Transverse colon (tissue), 4 donors: ENCODE measurements at regions not wholly inside any gene's neighbourhood (a gene's known extent, or its start where the extent isn't known, plus 50 kb on each side); places are given as distances from the start of the nearest gene placed in this dataset.
"Not testable (repeated sequence)": the region's sequence is repeated elsewhere in the genome, so short reads cannot be mapped to it uniquely, and the experiment has no call there.

Experiments used
- DNase-seq: peaks from one replicate; pipeline ENCODE4 v3.0.0-alpha.2; 2019
- H3K27ac ChIP-seq, 4 donors: fragments of 200-600 bp; sonication (generic); 2 replicates each; pipeline ENCODE4 v1.5.1; 2016 to 2018; ENCODE audit warnings: inconsistent platforms in 4 of 4
- H3K27me3 ChIP-seq: fragments of 200-600 bp; sonication (generic); 2 replicates; pipeline ENCODE4 v1.5.1; 2017; ENCODE audit warnings: inconsistent platforms
- H3K36me3 ChIP-seq, 4 donors: fragments of 200-600 bp; sonication (generic); 2 replicates each; pipeline ENCODE4 v1.5.1; 2017 to 2019; ENCODE audit warnings: inconsistent platforms in 4 of 4
- H3K4me1 ChIP-seq, 4 donors: fragments of 200-600 bp; sonication (generic); 2 replicates each; pipeline ENCODE4 v1.5.1; 2017 to 2020; ENCODE audit warnings: inconsistent platforms in 4 of 4
- H3K4me3 ChIP-seq, 4 donors: fragments of 200-600 bp; sonication (generic); 1 replicate in 1 of 4; 2 replicates in 3 of 4; pipeline versions ENCODE4 v1.5.1 to v1.6.1; 2017 to 2019; ENCODE audit warnings: inconsistent platforms in 4 of 4
- H3K9me3 ChIP-seq, 2 donors: fragments of 200-600 bp; sonication (generic); 2 replicates each; pipeline ENCODE4 v1.5.1; 2017 to 2019; ENCODE audit warnings: inconsistent platforms in 2 of 2
- EP300 ChIP-seq: sonication (generic); formaldehyde crosslinking; IDR thresholded peaks from one replicate; pipeline ENCODE4 v1.6.1; 2017; ENCODE audit warnings: antibody characterized with exemption, low read depth
- POLR2A ChIP-seq: fragments of 450-650 bp; IDR thresholded peaks from one replicate; pipeline ENCODE4 v1.6.1; 2016; ENCODE audit warnings: antibody characterized with exemption, mild to moderate bottlenecking, moderate library complexity
- POLR2AphosphoS5 ChIP-seq, 3 donors: sonication (generic); formaldehyde crosslinking; IDR thresholded peaks; one replicate each; pipeline ENCODE4 v1.6.1; 2016; ENCODE audit warnings: antibody characterized with exemption in 3 of 3
- WGBS, 2 donors: methylation state at CpG; one replicate each; pipeline ENCODE4 v1.1.5; 2018; ENCODE audit warnings: low coverage in 1 of 2; 5-methylcytosine and 5-hydroxymethylcytosine counted together
- in situ Hi-C, 4 donors: fragments of 200-750 bp; cut with MboI; loops; one replicate each; pipeline versions ENCODE4 v1.15.0 to v1.15.1; 2017; ENCODE audit warnings: low sequenced_read_pairs in 3 of 4, low pct_ligation_motif_present in 1 of 4, low pct_unique_long_range_greater_than_20kb in 1 of 4
- intact Hi-C: fragments of 100-400 bp; cut with DNase I; formaldehyde crosslinking; loops from one replicate; pipeline ENCODE4 v1.15.1; 2023; ENCODE audit warnings: low total_unique reads
- TF ChIP-seq, protein P1 (sequence below), 5 experiments: fragments of 200-600 bp in 3 of 5; fragments of 450-650 bp in 2 of 5; sonication (generic) in 3 of 5; IDR thresholded peaks; 1 replicate in 2 of 5; 2 replicates in 3 of 5; pipeline ENCODE4 v1.5.1; 2016 to 2017; ENCODE audit warnings: antibody characterized with exemption in 5 of 5, inconsistent platforms in 3 of 5, mild to moderate bottlenecking in 2 of 5, moderate library complexity in 1 of 5

DNA sequence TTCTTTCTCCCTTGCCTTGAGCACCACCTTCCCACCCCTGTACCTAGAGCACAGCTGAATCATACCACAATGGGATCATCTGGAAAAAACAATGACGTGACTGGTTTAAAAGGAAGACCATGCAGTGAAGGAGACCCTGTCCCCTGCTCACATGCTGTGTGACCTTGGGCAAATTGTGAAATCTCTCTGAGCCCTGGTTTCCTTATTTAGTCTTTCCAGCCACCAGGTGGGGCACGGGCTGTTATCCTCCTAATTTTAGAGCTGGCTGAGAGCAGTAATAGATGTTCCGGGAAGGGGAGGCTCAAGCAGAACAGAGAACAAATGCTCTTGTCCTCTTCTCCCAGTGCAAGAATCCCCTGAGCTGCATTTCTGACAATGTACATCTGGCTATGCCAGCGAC, 198.3 kb downstream of the RPS24 start:
- no peaks in the 10 kb centered on the region for H3K9me3 ChIP-seq

DNA sequence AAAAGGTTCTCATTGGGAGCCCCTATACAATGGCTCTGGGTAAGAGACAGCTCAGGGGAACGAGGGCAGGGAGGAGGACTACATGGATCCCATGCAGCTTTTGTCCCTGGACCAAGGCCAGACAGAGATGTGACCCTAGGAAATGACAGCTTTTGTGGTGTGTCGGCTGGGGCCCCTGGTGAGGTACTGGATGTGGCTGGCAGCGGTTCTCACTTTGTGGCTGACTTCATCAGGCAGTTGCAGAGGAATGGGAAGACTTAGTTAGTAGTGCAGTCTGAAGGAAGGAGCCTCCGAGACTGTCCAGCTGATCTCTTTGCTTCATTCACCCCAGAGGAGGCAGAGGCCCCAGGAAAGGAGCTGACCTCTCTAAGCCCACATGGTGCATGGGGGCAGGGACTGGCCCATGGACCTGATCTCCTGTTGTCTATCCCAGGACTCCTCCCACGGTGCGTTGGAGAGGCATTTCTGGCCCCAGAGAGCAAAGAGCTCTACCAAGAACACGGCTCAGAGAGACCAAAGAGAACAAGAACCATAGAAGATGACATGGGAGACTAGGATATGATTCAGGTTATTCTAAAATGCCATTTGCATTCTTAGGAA, 202.9 kb downstream of the RPS24 start:
- in situ Hi-C loops (no loop called here), intact Hi-C loops (no loop called here)
- DNase-seq = no peak
- H3K9me3 ChIP-seq = no peaks in the 10 kb centered on the region
- H3K4me3 ChIP-seq = no peak overlapping the region
- WGBS, 2 donors = 73 to 100% methylated on average over 1 to 7 of the region's 7 CpGs
- H3K4me1 ChIP-seq = peaks cover 0 to 4% (median 0%) of the 10 kb centered on the region in 4 donors
- H3K27ac ChIP-seq = no peak overlapping the region
- H3K36me3 ChIP-seq = no peaks in the 10 kb centered on the region
- TF ChIP-seq POLR2A = no peak
- TF ChIP-seq, protein P1, sequence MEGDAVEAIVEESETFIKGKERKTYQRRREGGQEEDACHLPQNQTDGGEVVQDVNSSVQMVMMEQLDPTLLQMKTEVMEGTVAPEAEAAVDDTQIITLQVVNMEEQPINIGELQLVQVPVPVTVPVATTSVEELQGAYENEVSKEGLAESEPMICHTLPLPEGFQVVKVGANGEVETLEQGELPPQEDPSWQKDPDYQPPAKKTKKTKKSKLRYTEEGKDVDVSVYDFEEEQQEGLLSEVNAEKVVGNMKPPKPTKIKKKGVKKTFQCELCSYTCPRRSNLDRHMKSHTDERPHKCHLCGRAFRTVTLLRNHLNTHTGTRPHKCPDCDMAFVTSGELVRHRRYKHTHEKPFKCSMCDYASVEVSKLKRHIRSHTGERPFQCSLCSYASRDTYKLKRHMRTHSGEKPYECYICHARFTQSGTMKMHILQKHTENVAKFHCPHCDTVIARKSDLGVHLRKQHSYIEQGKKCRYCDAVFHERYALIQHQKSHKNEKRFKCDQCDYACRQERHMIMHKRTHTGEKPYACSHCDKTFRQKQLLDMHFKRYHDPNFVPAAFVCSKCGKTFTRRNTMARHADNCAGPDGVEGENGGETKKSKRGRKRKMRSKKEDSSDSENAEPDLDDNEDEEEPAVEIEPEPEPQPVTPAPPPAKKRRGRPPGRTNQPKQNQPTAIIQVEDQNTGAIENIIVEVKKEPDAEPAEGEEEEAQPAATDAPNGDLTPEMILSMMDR (IDR thresholded peaks at IDR 0.05) = no peak
- no peak for TF ChIP-seq EP300
- TF ChIP-seq POLR2AphosphoS5 (IDR thresholded peaks at IDR 0.05) = no peak
- no peaks in the 10 kb centered on the region for H3K27me3 ChIP-seq

More for the DNA sequence above, 198.3 kb downstream of the RPS24 start:
- Histone ChIP-seq H3K4me3 (no peak overlapping the region), H3K27me3 (no peaks in the 10 kb centered on the region), H3K4me1 (peaks cover 0 to 4% (median 0%) of the 10 kb centered on the region in 4 donors), H3K36me3 (no peaks in the 10 kb centered on the region), H3K27ac (no peak overlapping the region)
- TF ChIP-seq, protein P1 (IDR thresholded peaks at IDR 0.05) = peak in 2 of 5 experiments; percentile 19 to 29
- TF ChIP-seq POLR2AphosphoS5 (IDR thresholded peaks at IDR 0.05) = no peak
- no peak for DNase-seq
- in situ Hi-C loops = no loop called here
- 60% methylated on average over 4 of the region's 4 CpGs; no CpG with 5 or more reads in 1 of the 2 donors for WGBS, 2 donors
- intact Hi-C loops = no loop called here

DNA sequence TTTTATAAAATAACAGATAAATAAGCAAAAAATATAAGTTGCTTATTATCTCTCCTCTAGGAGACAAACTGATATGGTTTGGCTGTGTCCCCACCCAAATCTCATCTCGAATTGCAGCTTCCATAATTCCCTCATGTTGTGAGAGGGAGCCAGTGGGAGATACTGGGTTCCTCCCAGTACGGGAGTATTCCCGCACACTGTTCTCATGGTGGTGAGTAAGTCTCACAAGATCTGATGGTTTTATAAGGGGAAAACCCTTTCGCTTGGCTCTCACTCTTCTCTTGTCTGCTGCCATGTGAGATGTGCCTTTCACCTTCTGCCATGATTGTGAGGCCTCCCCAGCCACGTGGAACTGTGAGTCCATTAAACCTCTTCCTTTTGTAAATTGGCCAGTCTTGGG, 204.3 kb downstream of the RPS24 start:
- intact Hi-C loops, H3K4me3 ChIP-seq, H3K27me3 ChIP-seq, H3K27ac ChIP-seq, H3K36me3 ChIP-seq, H3K9me3 ChIP-seq, DNase-seq, H3K4me1 ChIP-seq, in situ Hi-C loops: not testable (repeated sequence)
- WGBS, 2 donors = 73% methylated on average over 5 of the region's 5 CpGs; no CpG with 5 or more reads in 1 of the 2 donors

DNA sequence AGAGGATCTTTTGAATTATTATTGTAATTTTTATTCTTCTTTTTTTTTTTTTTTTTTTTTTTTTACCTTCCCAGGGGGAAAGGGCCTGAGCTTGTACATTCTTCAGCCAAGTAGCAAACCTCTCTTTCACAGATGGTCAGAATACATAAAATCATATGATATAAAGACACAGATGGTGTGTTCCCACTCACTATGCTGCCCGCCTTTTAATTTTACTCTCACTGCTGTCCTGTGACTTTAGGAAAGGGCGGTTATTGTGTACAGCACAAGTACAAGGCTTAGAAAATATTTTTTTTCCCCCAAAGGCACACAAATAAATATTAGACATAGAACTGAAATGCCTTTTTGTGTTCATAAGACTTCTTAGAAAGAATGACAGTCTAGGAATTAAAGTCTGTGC, 213.6 kb downstream of the RPS24 start:
- Histone ChIP-seq H3K27me3 (no peaks in the 10 kb centered on the region), H3K4me3 (no peak overlapping the region), H3K27ac (no peak overlapping the region), H3K4me1 (peaks cover 0 to 4% (median 0%) of the 10 kb centered on the region in 4 donors), H3K9me3 (no peaks in the 10 kb centered on the region), H3K36me3 (no peaks in the 10 kb centered on the region)
- in situ Hi-C loops (no loop called here), intact Hi-C loops (no loop called here)
- TF ChIP-seq POLR2A (no peak), EP300 (no peak), POLR2AphosphoS5 (IDR thresholded peaks at IDR 0.05) (no peak)
- TF ChIP-seq, protein P1 (IDR thresholded peaks at IDR 0.05) = no peak
- DNase-seq = no peak
- WGBS, 2 donors = 90 to 100% methylated on average over 1 to 2 of the region's 2 CpGs

DNA sequence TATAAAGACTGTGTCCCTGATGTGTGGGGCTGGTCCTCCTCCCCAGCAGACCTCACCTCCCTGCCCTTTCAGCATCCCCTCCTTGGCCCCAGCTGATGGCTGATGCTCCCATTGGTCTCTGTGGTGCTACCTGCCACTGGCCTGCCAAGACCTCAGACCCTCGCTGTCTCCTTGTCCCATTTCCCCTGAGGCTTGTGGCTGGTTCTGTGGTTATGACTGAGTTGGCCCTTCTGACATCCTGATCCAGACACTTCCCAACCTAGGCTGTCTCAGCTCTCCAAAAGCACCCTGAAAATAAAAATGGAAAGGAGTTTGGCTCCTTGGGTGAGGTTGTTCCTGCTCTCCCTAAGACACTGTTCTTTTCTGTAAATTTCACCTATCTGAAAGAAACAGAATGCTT, 214.2 kb downstream of the RPS24 start:
- H3K27me3 ChIP-seq = no peaks in the 10 kb centered on the region
- H3K4me3 ChIP-seq = no peak overlapping the region
- no peaks in the 10 kb centered on the region for H3K9me3 ChIP-seq
- no peak for TF ChIP-seq POLR2AphosphoS5 (IDR thresholded peaks at IDR 0.05)
- TF ChIP-seq, protein P1 (IDR thresholded peaks at IDR 0.05) = no peak
- TF ChIP-seq EP300 = no peak
- TF ChIP-seq POLR2A = no peak
- no peaks in the 10 kb centered on the region for H3K36me3 ChIP-seq
- WGBS, 2 donors = 46% methylated on average over 1 of the region's 1 CpG; no CpG with 5 or more reads in 1 of the 2 donors
- in situ Hi-C loops (no loop called here), intact Hi-C loops (no loop called here)
- H3K4me1 ChIP-seq = peaks cover 0 to 4% (median 0%) of the 10 kb centered on the region in 4 donors
- H3K27ac ChIP-seq = peak overlapping the region; percentile 52 to 64 (median 60)
- no peak for DNase-seq
